ENCODE measurements at regions not wholly inside any gene's neighbourhood (a gene's known extent, or its start where the extent isn't known, plus 50 kb on each side); places are given as distances from the start of the nearest gene placed in this dataset.

DNA sequence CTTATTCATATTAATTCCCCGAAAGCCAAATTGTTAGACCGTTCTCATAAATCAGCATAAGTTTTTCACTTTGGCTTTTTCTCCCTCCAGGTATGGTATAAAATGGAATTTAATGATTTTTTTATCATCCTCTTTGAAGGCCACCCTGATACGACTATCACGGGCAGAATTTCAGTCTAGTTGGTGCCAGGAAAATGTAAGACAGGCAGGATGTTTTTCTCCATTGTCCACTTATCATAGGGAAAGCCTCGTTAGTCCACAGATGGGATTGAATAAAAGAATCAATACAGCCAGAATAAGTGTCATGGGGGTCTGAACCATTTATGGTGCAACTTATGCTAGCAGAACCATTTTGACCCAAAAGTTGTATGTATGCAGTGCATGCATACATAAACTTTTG lies 566.0 kb upstream of the ARGLU1 start:
- ChIA-PET CTCF (no interaction called here), POLR2A (ENCODE audit: low non-redundant PET) (no interaction called here)

DNA sequence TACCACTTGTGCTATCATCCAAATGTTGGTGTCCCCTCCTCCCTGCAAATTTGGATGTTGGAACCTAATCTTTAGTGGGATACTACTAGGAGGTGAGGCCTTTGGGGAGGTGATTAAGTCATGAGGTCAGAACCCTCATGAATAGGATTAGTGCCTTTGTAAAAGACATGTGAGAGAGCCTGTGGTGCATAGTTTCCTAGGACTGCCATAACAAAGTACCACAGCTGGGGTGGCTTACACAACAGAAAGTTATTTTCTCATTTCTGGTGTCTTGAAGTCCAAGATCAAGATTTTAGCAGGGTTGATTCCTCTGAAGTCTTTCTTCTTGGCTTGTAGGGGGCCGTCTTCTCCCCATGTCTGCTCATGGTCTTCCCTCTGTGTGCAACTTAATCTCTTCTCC lies 562.6 kb upstream of the ARGLU1 start:
- intact Hi-C loops (cut with micrococcal nuclease; ENCODE audit: unreplicated experiment) = no loop called here
- ChIA-PET CTCF (no interaction called here), POLR2A (ENCODE audit: low non-redundant PET) (no interaction called here)
- DNase-seq (ENCODE audit: low spot score) = no peak
- Histone ChIP-seq H3K27me3 (replicated peaks; ENCODE audit: insufficient read depth, low read depth, low read length, poor library complexity) (peaks cover 5% of the 10 kb centered on the region), H3K9me3 (ENCODE audit: low read depth, low read length, poor library complexity, severe bottlenecking) (no peaks in the 10 kb centered on the region), H3K4me1 (ENCODE audit: insufficient read depth, low read length, poor library complexity, severe bottlenecking) (no peaks in the 10 kb centered on the region), H3K36me3 (ENCODE audit: insufficient read depth, low read length, poor library complexity, severe bottlenecking) (no peaks in the 10 kb centered on the region), H3K27ac (ENCODE audit: low read depth, low read length, poor library complexity, severe bottlenecking) (no peak overlapping the region), H3K4me3 (ENCODE audit: low read depth, low read length, poor library complexity, severe bottlenecking) (no peak overlapping the region)
- BruUV-seq (replicated peaks) = no TSS peak
- TF ChIP-seq EZH2 (IDR thresholded peaks at IDR 0.05; ENCODE audit: borderline replicate concordance, low read depth, low read length, poor library complexity, severe bottlenecking) = no peak
- TF ChIP-seq, protein P1, sequence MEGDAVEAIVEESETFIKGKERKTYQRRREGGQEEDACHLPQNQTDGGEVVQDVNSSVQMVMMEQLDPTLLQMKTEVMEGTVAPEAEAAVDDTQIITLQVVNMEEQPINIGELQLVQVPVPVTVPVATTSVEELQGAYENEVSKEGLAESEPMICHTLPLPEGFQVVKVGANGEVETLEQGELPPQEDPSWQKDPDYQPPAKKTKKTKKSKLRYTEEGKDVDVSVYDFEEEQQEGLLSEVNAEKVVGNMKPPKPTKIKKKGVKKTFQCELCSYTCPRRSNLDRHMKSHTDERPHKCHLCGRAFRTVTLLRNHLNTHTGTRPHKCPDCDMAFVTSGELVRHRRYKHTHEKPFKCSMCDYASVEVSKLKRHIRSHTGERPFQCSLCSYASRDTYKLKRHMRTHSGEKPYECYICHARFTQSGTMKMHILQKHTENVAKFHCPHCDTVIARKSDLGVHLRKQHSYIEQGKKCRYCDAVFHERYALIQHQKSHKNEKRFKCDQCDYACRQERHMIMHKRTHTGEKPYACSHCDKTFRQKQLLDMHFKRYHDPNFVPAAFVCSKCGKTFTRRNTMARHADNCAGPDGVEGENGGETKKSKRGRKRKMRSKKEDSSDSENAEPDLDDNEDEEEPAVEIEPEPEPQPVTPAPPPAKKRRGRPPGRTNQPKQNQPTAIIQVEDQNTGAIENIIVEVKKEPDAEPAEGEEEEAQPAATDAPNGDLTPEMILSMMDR (conservative IDR thresholded peaks at IDR 0.05; ENCODE audit: low read depth, low read length) = no peak

More for the DNA sequence above, 566.0 kb upstream of the ARGLU1 start:
- H3K4me1 ChIP-seq (ENCODE audit: insufficient read depth, low read length, poor library complexity, severe bottlenecking) = no peaks in the 10 kb centered on the region
- intact Hi-C loops (cut with micrococcal nuclease; ENCODE audit: unreplicated experiment) = no loop called here
- no peaks in the 10 kb centered on the region for H3K36me3 ChIP-seq (ENCODE audit: insufficient read depth, low read length, poor library complexity, severe bottlenecking)
- H3K9me3 ChIP-seq (ENCODE audit: low read depth, low read length, poor library complexity, severe bottlenecking) = no peaks in the 10 kb centered on the region
- BruUV-seq (replicated peaks) = no TSS peak
- H3K4me3 ChIP-seq (ENCODE audit: low read depth, low read length, poor library complexity, severe bottlenecking) = no peak overlapping the region
- H3K27ac ChIP-seq (ENCODE audit: low read depth, low read length, poor library complexity, severe bottlenecking) = no peak overlapping the region
- TF ChIP-seq, protein P1 (conservative IDR thresholded peaks at IDR 0.05; ENCODE audit: low read depth, low read length) = no peak
- TF ChIP-seq EZH2 (IDR thresholded peaks at IDR 0.05; ENCODE audit: borderline replicate concordance, low read depth, low read length, poor library complexity, severe bottlenecking) = no peak
- H3K27me3 ChIP-seq (replicated peaks; ENCODE audit: insufficient read depth, low read depth, low read length, poor library complexity) = peaks cover 5% of the 10 kb centered on the region
- no peak for DNase-seq (ENCODE audit: low spot score)

DNA sequence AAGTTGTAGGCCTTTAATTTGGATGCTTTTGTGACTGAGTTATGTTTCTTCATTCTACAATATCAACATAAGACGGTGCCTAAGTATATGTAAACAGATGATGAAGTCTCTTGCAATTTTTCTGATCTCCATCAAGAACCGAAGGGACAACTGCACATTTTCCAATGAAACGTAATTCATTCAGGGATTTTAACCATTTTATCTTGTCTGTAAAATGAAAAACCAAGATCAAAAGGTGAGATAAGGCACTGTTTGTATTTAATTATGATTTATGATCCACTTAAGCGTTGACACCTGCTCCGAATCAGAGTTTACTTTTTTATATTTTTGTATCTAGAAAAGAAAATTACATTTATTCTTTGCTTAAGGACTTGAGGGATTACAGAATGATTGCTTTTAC lies 556.8 kb upstream of the ARGLU1 start:
- Histone ChIP-seq H3K9me3 (ENCODE audit: low read depth, low read length, poor library complexity, severe bottlenecking) (no peaks in the 10 kb centered on the region), H3K4me3 (ENCODE audit: low read depth, low read length, poor library complexity, severe bottlenecking) (no peak overlapping the region), H3K36me3 (ENCODE audit: insufficient read depth, low read length, poor library complexity, severe bottlenecking) (no peaks in the 10 kb centered on the region), H3K27ac (ENCODE audit: low read depth, low read length, poor library complexity, severe bottlenecking) (no peak overlapping the region), H3K4me1 (ENCODE audit: insufficient read depth, low read length, poor library complexity, severe bottlenecking) (no peaks in the 10 kb centered on the region), H3K27me3 (replicated peaks; ENCODE audit: insufficient read depth, low read depth, low read length, poor library complexity) (no peaks in the 10 kb centered on the region)
- TF ChIP-seq, protein P1 (conservative IDR thresholded peaks at IDR 0.05; ENCODE audit: low read depth, low read length) = no peak
- TF ChIP-seq EZH2 (IDR thresholded peaks at IDR 0.05; ENCODE audit: borderline replicate concordance, low read depth, low read length, poor library complexity, severe bottlenecking) = no peak
- BruUV-seq (replicated peaks) = no TSS peak
- ChIA-PET CTCF (no interaction called here), POLR2A (ENCODE audit: low non-redundant PET) (no interaction called here)
- intact Hi-C loops (cut with micrococcal nuclease; ENCODE audit: unreplicated experiment) = loop anchor here (10.0 kb wide), 3 partner anchors 210 to 590 kb away; partner anchors contain the start of gene EFNB2
- DNase-seq (ENCODE audit: low spot score) = no peak

Data from A673 (cell line).